B cell (primary cell): ENCODE measurements at regions not wholly inside any gene's neighbourhood (a gene's known extent, or its start where the extent isn't known, plus 50 kb on each side); places are given as distances from the start of the nearest gene placed in this dataset.

ENCODE experiments used
- ATAC-seq: fragments of 200-7000 bp; cut with Tn5 transposase; one replicate; pipeline ENCODE4 v1.10.0; 2021; ENCODE audit warnings: low read depth, mild to moderate bottlenecking, moderate number of reproducible peaks, moderate library complexity
- CTCF ChIA-PET: fragments of 350-600 bp; sonication (Branson Sonifier 250); formaldehyde crosslinking; loops from one replicate; lab custom pipeline; 2021; ENCODE audit warnings: antibody characterized with exemption, inconsistent platforms; lab: Charles Lee
- POLR2A ChIA-PET: fragments of 350-600 bp; sonication (Branson Sonifier 250); formaldehyde crosslinking; loops from one replicate; lab custom pipeline; 2021; ENCODE audit warnings: antibody characterized with exemption; lab: Charles Lee
- DNase-seq: peaks from one replicate; pipeline ENCODE4 v3.0.0; 2013
- H2AFZ ChIP-seq: 2 replicates; pipeline ENCODE4 v1.6.1; 2012; ENCODE audit warnings: mild to moderate bottlenecking, low read depth, low read length; ENCODE audit not compliant: insufficient read depth, poor library complexity, severe bottlenecking
- H3K27ac ChIP-seq, 2 donors: 1 replicate in 1 of 2; 2 replicates in 1 of 2; pipeline ENCODE4 v1.5.1; 2012 to 2013; ENCODE audit warnings: low read length in 2 of 2, mild to moderate bottlenecking in 2 of 2, moderate library complexity in 1 of 2
- H3K27me3 ChIP-seq, 4 experiments: fragments of 200-600 bp in 1 of 4; sonication (generic) in 1 of 4; replicated peaks in 1 of 4; 1 replicate in 2 of 4; 2 replicates in 2 of 4; pipeline versions ENCODE4 v1.6.1 to v1.7.0; 2013 to 2016; ENCODE audit warnings: low read length in 3 of 4, mild to moderate bottlenecking in 2 of 4, mixed read lengths in 1 of 4, moderate library complexity in 1 of 4; ENCODE audit not compliant: insufficient read depth in 4 of 4, control insufficient read depth in 3 of 4; ENCODE audit errors: control extremely low read depth in 1 of 4
- H3K36me3 ChIP-seq, 2 experiments: replicated peaks in 1 of 2; 1 replicate in 1 of 2; 2 replicates in 1 of 2; pipeline versions ENCODE4 v1.6.1 to v1.7.1; 2013; ENCODE audit warnings: low read length in 1 of 2; ENCODE audit not compliant: insufficient read depth in 2 of 2, control insufficient read depth in 1 of 2; ENCODE audit errors: control extremely low read depth in 1 of 2, extremely low read depth in 1 of 2
- H3K4me1 ChIP-seq, 2 donors: fragments of 200-600 bp in 1 of 2; sonication (generic) in 1 of 2; 1 replicate in 1 of 2; 2 replicates in 1 of 2; pipeline versions ENCODE4 v1.5.1 to v1.6.1; 2013 to 2017; ENCODE audit warnings: low read length in 2 of 2; ENCODE audit not compliant: control insufficient read depth in 2 of 2, insufficient read depth in 2 of 2
- H3K4me2 ChIP-seq: replicated peaks from 2 replicates; pipeline ENCODE3; 2012; ENCODE audit warnings: mild to moderate bottlenecking, low read depth, low read length; ENCODE audit not compliant: poor library complexity, severe bottlenecking
- H3K4me3 ChIP-seq, 5 experiments: fragments of 200-600 bp in 1 of 5; sonication (generic) in 1 of 5; 1 replicate in 3 of 5; 2 replicates in 2 of 5; pipeline versions ENCODE4 v1.5.1 to v1.7.0; 2011 to 2016; ENCODE audit warnings: low read length in 4 of 5, mild to moderate bottlenecking in 4 of 5, low read depth in 2 of 5, control low read depth in 1 of 5, moderate library complexity in 1 of 5; ENCODE audit not compliant: insufficient read depth in 1 of 5; ENCODE audit errors: control extremely low read depth in 1 of 5, extremely low read depth in 1 of 5
- H3K79me2 ChIP-seq: fragments of 200-600 bp; sonication (generic); one replicate; pipeline ENCODE4 v1.6.0; 2016; ENCODE audit warnings: low read length; ENCODE audit not compliant: control insufficient read depth, insufficient read depth
- H3K9ac ChIP-seq: fragments of 200-600 bp; sonication (generic); 2 replicates; pipeline ENCODE4 v1.6.1; 2017; ENCODE audit warnings: mild to moderate bottlenecking, low read length, moderate library complexity
- H3K9me3 ChIP-seq, 3 donors: one replicate each; pipeline versions ENCODE4 v1.6.1 to v1.7.1; 2013; ENCODE audit warnings: low read length in 2 of 3; ENCODE audit not compliant: control insufficient read depth in 2 of 3, insufficient read depth in 1 of 3; ENCODE audit errors: control extremely low read depth in 1 of 3
- H4K20me1 ChIP-seq: 2 replicates; pipeline ENCODE4 v1.6.0; 2012; ENCODE audit warnings: mild to moderate bottlenecking, low read length; ENCODE audit not compliant: insufficient read depth, control insufficient read depth, poor library complexity, severe bottlenecking
- H3K27ac Mint-ChIP-seq: one replicate; pipeline ENCODE4 v1.8.0; 2021; ENCODE audit warnings: mixed read lengths
- H3K27me3 Mint-ChIP-seq: one replicate; pipeline ENCODE4 v1.8.0; 2021; ENCODE audit warnings: mixed read lengths
- H3K4me1 Mint-ChIP-seq: one replicate; pipeline ENCODE4 v1.8.0; 2021; ENCODE audit warnings: mixed read lengths
- H3K4me3 Mint-ChIP-seq: one replicate; pipeline ENCODE4 v1.8.0; 2021; ENCODE audit warnings: mixed read lengths
- H3K9me3 Mint-ChIP-seq: one replicate; pipeline ENCODE4 v1.8.0; 2022; ENCODE audit warnings: mixed read lengths; ENCODE audit not compliant: insufficient read depth
- CTCF ChIP-seq: fragments of 200-600 bp; IDR thresholded peaks from one replicate; pipeline ENCODE4 v1.8.0; 2022; ENCODE audit warnings: antibody characterized with exemption, mild to moderate bottlenecking
- EZH2 ChIP-seq: IDR thresholded peaks from 2 replicates; pipeline ENCODE4 v1.6.1; 2012; ENCODE audit warnings: borderline replicate concordance, low read depth, mild to moderate bottlenecking, moderate library complexity, low read length; ENCODE audit not compliant: insufficient read depth, poor library complexity, severe bottlenecking
- WGBS: methylation state at CpG from one replicate; pipeline ENCODE4 v1.1.5; 2013; ENCODE audit warnings: missing lambda C conversion rate; ENCODE audit not compliant: insufficient coverage; 5-methylcytosine and 5-hydroxymethylcytosine counted together
- intact Hi-C: fragments of 100-400 bp; cut with micrococcal nuclease; formaldehyde crosslinking; loops from one replicate; pipeline ENCODE4 v1.10.0; 2022

GRCh38 chr16:13835935-13836730 is 83.8 kb upstream of the ERCC4 start:
- intact Hi-C loops = no loop called here
- Histone ChIP-seq H4K20me1 (no peaks in the 10 kb centered on the region), H3K4me2 (no peak overlapping the region), H3K27ac (no peak overlapping the region), H3K79me2 (no peaks in the 10 kb centered on the region), H3K4me3 (no peak overlapping the region), H3K4me1 (no peaks in the 10 kb centered on the region), H3K27me3 (no peaks in the 10 kb centered on the region), H3K36me3 (no peaks in the 10 kb centered on the region), H3K9me3 (no peaks in the 10 kb centered on the region), H3K9ac (no peak overlapping the region), H2AFZ (no peak overlapping the region)
- POLR2A ChIA-PET = no interaction called here
- 93% methylated on average over 8 of the region's 13 CpGs for WGBS
- no peak overlapping the region for H3K4me3 Mint-ChIP-seq
- TF ChIP-seq CTCF = no peak
- no peak for TF ChIP-seq EZH2
- H3K27me3 Mint-ChIP-seq = peaks cover 20% of the 10 kb centered on the region
- DNase-seq = no peak
- H3K9me3 Mint-ChIP-seq = no peaks in the 10 kb centered on the region
- no peaks in the 10 kb centered on the region for H3K4me1 Mint-ChIP-seq
- CTCF ChIA-PET = no interaction called here
- H3K27ac Mint-ChIP-seq = no peak overlapping the region
- no peak for ATAC-seq

GRCh38 chr16:13838401-13839190 is 81.4 kb upstream of the ERCC4 start:
- Histone ChIP-seq H3K9ac (no peak overlapping the region), H4K20me1 (no peaks in the 10 kb centered on the region), H3K9me3 (no peaks in the 10 kb centered on the region), H3K4me1 (no peaks in the 10 kb centered on the region), H3K27ac (no peak overlapping the region), H3K27me3 (no peaks in the 10 kb centered on the region), H3K4me3 (no peak overlapping the region), H3K4me2 (no peak overlapping the region), H3K79me2 (no peaks in the 10 kb centered on the region), H3K36me3 (no peaks in the 10 kb centered on the region), H2AFZ (no peak overlapping the region)
- Mint-ChIP-seq H3K27me3 (peaks cover 12% of the 10 kb centered on the region), H3K4me1 (no peaks in the 10 kb centered on the region), H3K4me3 (no peak overlapping the region), H3K27ac (no peak overlapping the region), H3K9me3 (no peaks in the 10 kb centered on the region)
- TF ChIP-seq CTCF = no peak
- no peak for ATAC-seq
- CTCF ChIA-PET = no interaction called here
- no peak for DNase-seq
- POLR2A ChIA-PET = no interaction called here
- WGBS = 90% methylated on average over 7 of the region's 16 CpGs
- intact Hi-C loops = no loop called here
